ENCODE measurements at regions not wholly inside any gene's neighbourhood (a gene's known extent, or its start where the extent isn't known, plus 50 kb on each side); places are given as distances from the start of the nearest gene placed in this dataset.

DNA sequence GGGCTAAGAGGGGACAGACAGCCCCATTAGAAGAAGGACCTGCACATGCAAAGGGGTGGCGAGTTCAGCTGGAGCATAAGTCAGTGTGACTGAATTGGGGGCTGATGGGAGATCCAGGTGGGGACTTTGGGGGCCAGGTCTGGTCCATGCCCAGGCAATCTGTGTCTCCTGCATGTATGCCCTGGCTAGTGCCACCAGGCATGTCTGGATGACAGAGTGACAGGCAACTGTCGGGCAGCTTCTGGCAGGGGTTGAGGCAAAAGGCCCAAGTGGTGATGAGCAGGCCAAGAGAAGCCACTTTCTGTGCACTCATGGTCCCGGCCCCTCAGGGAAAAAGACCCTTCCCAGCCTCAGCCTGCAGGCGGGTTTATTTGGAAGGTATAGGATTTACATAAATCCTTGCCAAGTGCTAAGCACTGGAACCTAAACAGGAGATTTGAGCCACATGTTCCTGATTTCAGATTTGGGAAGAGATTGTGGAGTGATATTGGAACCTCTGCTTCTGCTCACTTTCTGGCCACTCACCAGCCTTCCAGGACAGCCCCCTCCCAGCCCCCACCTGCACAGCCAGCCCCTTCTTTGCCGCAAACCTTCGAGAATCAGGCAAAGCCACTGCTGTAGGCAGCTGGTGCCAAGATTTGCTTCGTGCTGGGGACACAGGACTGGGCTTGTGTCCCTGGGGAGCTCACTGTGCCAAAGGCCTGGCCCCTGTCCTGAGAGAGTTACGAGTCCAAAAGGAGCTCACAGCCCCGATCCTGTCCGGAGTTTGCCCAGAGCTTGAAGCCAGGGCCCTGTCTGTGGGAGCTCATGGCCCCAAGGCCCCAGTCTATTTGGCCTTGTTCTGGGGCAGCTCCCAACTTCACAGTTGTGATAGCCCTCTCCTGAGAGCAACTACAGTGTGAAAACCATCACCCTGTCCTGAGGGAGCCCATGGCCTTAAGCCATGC lies 232.5 kb upstream of the RTL1 start:
- no peak for DNase-seq (ENCODE audit: low spot score)

DNA sequence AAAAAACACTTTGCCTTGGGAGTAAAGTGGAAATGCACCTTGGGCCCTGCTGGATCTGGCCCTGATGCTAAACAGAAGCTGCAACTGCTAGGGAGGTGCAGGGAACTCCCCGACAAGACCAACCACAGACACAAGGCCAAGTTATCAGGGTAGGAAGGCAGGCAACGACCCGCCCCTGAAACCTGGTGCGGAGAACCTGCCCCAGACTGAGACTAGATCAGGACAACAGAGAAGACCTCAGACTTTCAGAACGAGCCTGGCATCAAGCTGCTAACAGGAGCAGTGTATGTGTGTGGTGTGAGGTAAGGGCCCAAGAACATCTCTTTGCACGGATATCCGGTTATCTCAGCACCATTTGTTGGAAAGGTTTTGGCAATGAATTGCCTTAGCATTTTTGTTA lies 233.7 kb upstream of the RTL1 start:
- no peak for DNase-seq (ENCODE audit: low spot score)

DNA sequence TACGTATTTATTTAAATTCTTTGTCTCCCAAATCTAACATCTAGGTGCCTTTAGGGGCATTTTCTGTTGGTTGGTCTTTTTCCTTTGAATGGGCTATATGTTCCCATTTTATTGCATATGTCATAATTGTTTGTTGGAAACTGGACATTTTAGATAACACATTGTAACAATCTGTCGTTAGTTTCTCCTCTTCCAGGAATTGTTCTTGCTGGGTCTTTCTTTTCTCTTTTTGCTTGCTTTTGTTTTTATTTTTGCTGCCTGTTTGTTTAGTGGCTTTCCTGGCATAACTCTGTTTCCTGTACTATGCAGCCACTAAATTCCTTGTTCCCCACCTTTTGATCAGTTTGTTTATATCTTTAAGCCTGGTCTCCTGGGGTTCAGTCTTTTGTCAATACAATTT lies 244.3 kb upstream of the RTL1 start:
- no peak for DNase-seq (ENCODE audit: low spot score)

DNA sequence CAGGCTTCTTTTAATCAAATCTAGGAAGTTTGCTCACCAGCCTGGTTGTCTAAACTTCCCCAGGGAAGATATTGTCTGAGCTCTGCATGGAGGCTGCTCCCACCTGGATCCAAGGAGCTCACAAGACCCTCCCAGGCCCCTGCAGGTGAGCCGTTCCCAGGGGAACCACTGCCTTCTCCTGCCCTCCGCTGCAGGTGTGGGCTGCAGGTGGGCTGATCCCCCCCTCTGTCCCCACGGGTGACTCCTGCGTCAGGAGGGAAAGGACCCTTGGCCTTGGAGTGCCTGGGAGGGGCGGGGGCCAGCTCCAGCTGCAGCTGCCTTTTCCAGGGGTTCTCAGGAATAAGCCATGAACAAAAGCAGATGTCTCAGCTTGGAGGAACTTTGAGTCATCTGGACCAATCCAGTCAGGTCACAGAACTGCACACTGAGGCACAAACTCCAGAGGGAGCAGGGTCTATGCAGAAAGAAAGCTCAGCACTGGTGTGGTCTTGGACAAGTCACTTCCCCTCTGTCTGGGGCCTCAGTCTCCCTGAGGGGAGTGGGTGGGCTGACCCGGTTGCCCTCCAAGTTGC lies 246.6 kb upstream of the RTL1 start:
- DNase-seq (ENCODE audit: low spot score): no peak

DNA sequence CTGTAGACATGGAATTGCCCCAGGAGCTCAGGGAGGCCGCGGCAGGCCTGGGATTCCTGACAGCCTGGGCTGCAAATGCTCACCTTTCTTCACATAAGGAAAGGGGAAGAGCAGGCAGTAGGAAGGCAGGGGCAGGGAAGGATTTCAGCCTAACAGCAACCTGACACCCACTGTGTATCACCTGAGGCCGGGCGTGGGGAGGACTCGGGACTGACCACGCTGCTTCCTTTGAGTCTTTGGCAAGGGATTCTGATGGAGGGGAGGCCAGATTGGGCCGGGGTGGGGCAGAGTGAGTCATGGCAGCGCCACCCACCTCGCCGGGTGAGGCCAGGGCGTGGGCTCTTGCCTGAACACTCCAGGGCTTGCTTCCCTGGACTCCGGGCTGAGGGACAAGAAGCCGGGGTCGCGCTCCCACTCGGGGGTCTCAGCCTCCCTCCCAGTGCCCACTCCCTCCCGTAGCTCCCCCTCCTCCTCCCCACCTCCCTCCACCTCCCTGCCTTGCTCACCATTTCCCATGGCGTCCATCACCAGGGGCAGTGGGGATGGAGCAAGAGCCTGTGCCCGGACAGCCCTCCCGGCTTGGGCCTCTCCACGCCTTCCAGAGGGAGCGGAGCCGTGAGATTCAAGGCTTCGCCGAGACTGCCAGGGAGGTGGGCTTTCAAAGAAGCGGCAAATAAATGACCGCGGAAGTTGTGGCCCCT lies 247.9 kb upstream of the RTL1 start:
- no peak for DNase-seq (ENCODE audit: low spot score)

DNA sequence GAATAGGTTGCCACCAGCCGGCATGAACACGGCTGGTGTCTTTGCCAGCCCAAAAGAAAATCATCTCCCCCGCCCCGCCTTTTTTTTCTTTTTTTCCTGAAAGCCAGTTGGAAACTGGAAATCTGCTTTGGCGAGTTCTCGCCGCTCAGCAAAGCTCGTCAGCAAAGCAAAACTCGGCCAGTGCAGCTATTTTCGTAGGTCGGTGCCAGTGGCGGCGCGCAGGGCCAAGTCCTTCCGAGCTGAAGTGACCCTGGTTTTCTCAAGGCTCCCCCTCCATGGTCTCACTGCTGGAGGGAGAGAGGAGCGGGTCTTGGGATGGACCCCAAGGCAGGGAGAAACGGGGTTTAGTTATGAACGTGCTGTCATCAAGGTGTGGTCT lies 248.4 kb upstream of the RTL1 start:
- no peak for DNase-seq (ENCODE audit: low spot score)

DNA sequence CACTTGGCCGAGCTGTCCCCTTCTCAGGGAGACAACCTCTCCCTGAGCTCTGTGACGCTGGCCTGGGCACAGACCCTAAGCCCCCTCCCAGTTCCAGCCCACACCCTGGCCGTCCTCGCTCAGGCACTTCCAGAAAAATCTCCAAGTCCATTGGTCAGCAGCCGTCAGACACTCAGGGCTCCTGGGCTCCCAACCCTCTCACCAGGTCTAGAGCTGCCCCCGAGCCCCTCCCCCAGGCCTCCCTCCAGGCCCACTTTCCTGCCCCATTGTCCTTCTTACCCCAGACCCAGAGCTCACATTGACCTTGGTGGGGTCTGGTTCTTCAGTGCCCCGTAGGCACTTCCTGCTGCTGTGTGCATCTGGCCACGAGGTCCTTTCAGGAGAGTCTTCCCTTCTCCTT lies 249.3 kb upstream of the RTL1 start:
- no peak for DNase-seq (ENCODE audit: low spot score)

DNA sequence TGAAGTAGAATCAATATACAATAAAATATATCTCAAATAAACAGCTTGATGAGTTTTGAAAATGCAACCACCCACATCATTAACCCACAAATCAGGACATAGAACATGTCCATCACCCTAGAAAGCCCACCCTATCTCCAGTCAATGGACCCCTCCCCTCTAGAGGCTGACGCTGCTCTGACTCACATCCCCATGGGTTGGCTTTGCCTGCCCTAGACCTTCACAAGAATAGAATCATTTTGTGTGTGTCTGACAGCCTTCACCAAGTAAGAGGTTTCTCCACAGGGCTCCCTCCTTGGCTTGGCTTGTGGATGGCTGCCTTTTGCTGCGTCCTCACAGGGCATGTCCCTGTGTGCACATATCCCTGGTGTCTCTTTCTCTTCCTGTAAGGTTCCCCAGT lies 250.2 kb upstream of the RTL1 start:
- DNase-seq (ENCODE audit: low spot score): no peak

DNA sequence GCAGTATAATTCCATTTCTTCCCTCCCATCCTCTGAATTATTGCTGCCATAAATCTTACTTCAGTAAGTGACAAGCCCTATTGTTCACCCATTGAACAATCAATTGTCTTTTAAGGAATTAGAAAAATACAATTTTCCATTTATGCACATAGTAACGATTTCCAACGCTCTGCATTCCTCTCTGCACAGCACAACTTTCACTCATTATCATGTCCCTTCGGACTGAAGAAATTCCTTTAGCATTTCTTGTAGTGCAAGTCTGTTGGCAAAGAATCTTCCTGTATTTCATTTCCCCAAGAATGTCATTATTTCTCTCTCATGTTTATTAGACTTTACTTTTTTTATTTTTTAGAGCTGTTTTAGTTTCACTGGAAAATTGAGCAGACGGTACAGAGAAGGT lies 252.1 kb upstream of the RTL1 start:
- DNase-seq (ENCODE audit: low spot score): no peak

DNA sequence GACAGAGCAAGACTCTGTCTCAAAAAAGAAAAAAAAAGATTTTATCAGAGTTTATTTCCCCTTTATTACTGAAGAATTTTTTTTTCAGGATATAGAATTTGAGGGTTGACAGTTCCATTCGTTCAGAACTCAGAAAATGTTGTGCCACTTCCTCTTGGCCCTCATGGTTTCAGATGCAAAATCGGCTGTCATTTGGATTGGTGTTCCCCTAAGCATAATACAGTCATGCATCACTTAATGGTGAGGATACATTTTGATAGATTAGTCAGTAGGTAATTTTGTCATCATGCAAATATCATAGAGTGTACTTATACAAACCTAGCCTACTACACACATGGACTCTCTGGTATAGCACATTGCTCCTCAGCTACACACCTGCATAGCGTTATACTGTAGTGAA lies 263.9 kb upstream of the RTL1 start:
- DNase-seq (ENCODE audit: low spot score): no peak

DNA sequence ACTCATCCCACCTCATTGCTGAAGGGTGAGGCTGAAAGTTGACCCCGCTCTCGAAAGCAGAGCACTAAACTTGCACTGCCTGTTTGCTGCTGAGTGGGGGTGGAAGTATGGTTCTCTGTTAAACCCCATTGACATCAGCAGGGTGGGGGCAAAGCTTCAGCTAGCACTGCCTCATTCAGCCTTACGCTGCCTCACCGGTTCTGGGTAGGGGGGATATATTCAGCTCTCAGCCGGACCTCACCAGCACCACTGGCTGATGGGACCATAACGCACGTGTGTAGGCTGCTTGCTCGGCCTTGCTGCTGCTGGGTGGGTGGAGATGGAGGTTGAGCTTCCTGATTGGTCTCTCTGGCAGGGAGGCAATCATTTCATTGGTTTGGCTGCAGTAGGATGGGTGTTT lies 265.7 kb upstream of the RTL1 start:
- no peak for DNase-seq (ENCODE audit: low spot score)

DNA sequence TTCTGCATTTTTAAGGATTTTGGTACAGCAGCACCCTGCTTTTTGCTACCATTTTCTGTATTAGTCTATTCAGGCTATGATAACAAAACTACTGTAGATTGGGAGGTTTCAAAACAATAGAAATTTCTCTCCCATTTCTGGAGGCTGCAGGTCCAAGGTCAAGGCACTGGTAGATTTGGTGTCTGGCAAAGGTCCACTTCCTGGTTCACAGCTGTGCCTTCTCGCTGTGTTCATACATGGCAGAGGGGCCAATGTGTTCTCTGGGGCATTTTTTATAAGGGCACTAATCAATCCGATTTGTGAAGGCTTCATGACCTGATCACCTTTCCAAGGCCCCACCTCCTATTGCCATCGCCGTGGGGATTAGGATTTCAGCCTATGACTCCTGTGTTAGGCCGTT lies 268.1 kb upstream of the RTL1 start:
- DNase-seq (ENCODE audit: low spot score): no peak

DNA sequence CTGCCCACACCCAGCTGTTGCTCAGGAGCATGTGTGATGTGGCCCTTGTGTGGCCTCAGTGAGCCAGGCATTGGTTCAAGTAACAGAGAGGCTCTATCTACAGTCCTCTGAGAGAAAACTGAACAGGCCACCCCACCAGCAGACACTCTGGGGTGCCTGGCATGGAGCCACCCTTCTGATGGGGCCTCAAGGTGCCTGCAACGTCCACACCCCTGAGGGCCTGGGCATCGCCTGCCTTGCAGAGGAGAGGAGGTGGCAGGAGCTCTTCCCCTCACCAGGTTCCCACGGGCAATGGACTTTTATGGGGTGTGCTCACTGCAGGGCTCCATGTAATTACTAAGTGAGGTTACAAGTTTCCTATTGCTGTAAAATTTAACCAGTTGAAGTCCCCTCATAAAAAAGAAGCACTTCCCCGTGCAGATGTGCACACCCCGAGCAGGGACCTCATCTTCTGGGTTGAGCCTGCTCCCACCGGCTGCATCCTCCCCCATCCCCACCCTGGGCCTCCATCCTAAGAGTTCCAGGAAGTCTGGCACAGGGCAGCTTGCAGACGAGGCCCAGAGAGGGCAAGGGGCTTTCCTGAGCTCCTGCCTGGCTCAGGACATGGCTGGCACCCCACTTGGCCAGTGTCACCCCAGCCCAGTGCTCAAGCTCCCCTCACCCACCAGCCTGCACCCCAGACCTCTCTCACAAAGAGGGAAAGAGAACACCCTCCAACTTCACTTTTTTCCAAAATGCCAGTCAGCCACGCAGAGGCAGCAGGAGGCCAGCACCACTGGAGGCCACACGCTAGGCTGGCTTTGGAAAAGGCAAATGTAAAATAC lies 270.4 kb upstream of the RTL1 start:
- DNase-seq (ENCODE audit: low spot score): no peak

DNA sequence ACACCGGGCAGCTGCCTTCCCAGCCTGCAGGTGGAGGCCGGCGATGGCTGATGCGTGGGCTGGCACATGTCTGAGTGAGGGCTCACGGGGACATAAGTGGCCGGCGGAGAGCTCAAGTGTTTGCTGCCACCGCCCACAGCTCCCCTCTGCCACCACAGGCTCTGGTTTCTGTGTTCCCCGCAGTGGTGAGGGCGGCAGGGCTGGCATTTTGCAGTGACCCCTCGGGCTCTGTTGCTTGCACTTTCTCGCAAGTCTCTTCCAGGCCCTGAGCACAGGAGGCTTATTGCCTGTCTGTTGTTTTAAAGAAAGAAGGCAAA lies 271.0 kb upstream of the RTL1 start:
- DNase-seq (ENCODE audit: low spot score): no peak

DNA sequence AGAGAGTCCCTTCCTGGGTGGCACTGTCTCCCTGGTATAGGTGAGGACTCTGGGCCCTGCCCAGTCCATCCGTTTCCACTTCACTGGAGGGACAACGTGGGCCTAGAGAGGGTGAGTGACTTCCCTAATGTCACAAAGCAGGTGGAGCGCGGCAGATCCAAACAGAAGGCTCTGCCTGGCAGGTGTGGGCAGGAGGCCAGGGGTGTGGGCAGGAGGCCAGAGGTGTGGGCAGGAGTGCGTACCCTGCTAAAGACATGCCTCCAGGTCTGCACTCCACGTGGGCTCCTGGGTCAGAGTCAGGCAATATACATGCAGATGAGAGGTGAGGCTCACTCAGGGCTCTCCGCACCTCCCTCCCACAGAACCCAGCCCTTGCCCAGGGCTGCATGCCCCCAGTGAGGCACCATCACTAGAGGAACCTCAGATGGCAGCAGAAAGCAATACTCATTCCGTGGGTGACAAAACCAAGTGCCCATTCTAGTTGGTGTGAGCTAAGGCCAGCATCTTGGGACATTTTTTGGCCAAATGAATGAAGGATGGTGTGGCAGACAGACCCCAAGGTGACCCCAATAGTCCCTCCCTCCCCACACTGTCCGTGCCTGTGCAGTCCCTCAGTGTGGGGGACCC lies 271.6 kb upstream of the RTL1 start:
- DNase-seq (ENCODE audit: low spot score): no peak

DNA sequence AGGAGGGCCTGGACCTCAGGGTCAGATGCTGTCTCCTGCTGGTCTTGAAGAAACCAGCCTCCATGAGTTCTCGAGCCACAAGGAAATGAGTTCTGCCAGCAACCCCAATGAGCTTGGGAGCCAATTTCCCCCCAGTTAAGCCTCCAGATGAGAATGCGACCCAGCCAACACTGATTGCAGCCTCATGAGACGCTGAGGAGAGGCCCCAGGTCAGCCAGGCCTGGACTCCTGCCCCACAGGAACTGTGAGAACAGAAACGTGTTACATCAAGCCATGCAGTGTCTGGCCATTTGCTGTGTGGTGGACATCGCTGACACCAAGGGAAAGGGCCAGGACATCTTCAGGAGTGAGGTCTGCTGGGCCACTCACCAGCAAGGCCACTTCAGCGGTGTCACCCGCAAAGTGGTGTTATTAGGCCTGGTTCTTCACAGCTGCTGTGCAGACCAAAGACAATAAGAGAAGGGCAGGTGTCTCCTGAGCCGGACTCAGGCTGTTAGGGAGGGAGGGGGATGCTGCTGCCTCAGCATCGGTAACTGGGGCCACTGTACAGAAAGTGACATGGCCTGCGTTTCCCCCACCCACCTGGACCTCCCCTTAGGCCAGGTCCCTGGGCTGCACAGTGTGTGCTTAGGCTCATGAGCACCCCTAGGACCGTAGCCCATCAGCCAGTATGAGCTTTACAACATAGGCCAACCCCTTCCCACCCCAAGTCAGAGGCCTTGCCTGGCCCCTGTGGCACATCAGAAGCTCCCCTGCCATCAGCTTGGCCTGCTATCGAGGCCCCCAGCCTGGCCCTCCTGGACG lies 272.4 kb upstream of the RTL1 start:
- DNase-seq (ENCODE audit: low spot score): no peak

DNA sequence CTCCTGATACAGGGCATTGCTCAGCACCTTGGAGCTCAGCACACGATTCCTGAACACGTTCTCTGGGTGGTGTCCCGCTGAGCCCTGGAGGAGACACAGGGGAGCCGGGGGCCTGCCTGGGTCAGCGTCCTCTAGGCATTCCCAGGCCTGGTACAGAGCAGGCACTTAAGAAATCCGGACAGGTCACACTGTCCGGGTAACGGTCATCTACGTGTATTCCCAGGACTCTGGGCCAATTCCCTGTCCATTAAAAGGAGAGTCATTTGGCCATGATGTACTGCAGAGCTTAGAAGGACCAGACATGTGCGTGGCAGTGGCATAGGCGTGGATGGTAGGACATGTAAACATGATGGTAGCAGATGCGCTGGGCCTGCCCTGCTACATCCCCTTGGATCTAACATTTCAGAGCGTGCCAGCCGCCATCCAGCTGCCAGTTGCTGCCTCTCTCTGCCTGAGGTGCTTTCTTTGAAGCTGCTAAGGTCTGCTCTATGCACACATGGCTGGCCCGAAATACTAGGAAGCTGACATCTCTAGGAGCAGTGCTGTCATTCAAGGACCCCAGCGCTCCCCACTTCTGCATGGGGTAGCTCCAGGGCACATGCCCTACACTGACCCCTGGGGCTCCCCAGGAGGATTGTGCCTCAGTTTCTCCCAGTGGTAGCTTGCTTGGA lies 273.1 kb upstream of the RTL1 start:
- DNase-seq (ENCODE audit: low spot score): no peak

DNA sequence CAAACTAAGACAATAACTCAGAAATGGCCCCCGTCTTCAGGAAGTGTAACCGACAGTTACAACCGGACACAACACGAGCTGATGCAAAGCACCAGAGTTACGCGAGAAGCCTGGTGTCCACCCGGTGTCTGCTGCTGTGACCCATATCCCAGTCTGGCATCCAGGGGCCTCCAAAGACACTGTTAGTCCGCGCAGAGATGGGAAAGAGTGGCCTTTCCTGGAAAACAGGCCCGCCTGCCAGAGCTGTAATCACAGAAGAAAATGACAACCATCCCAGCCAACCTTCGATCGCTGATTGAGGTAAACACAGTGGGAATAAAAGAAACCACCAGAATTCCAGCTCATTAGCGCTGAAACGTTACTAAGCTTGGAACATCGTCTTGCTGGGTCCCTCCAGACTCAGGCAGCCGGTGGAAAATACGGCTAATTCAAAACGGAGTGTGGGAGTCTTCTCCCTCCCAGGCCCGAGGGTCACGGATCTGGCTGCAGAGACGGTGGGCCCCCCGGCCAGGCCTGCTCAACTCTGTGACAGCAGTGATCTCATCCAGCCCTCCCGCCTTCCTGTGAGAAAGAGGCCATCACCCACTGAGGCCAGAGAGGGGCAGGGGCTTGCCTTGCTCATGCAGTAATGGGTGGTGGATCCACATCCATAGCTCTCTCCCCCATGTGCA lies 273.9 kb upstream of the RTL1 start:
- no peak for DNase-seq (ENCODE audit: low spot score)

DNA sequence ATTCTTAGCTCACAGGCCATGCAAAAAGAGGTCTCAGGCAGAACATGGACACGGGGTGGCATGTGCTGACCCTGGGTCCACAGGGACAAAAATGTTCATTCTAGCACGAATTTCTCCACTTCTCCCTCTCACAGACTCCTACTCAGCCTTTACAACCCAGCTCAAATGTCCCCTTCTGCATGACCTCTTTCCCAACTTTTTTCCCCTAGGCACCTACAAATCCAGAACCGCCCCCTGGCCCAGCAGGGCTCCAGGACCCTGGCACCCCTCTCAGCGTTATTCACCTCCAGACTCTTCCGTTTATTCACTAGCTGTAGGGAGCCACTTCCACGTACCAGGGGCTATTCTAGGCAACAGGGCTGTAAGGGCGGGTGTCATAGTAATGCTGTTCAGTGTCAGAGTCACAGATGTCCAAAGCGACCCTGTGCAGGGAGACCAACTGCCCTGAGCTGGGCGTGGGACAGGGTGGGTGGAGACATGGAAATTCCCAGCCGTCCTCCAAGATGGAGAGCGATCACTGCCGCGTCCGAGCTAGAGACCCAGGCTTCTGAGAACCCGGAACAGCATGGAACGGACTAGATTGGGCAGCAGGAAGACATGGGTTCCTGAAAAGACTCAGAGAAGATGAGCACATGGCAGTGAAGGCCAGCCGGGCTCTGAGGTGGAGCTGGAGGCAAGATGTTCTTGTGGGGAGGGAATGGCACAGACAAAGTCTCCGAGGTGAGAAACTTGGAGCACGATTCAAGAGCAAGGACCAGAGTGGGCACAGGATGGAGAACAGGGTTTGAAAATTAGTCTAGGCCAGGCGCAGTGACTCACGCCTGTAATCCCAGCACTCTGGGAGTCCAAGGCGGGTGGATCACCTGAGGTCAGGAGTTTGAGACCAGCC lies 274.9 kb upstream of the RTL1 start:
- DNase-seq (ENCODE audit: low spot score): no peak

Measured in CD4-positive, alpha-beta T cell treated with Interleukin-15 for 4 hours (primary cell).